Ascending aorta (tissue), 2 donors: ENCODE measurements at regions not wholly inside any gene's neighbourhood (a gene's known extent, or its start where the extent isn't known, plus 50 kb on each side); places are given as distances from the start of the nearest gene placed in this dataset.

ENCODE experiments used
- DNase-seq, 2 donors: peaks; one replicate each; pipeline ENCODE4 v3.0.0-alpha.2; 2019; ENCODE audit warnings: low spot score in 2 of 2
- H3K27ac ChIP-seq, 2 donors: fragments of 200-600 bp; sonication (generic); one replicate each; pipeline ENCODE4 v1.5.1; 2016 to 2017; ENCODE audit warnings: mild to moderate bottlenecking in 1 of 2
- H3K27me3 ChIP-seq: fragments of 200-600 bp; sonication (generic); one replicate; pipeline ENCODE4 v1.5.1; 2017
- H3K36me3 ChIP-seq, 2 donors: fragments of 200-600 bp; sonication (generic); one replicate each; pipeline ENCODE4 v1.5.1; 2016
- H3K4me1 ChIP-seq, 2 donors: fragments of 200-600 bp; sonication (generic); one replicate each; pipeline ENCODE4 v1.5.1; 2016 to 2017; ENCODE audit warnings: mild to moderate bottlenecking in 1 of 2
- H3K4me3 ChIP-seq, 2 donors: fragments of 200-600 bp; sonication (generic); one replicate each; pipeline ENCODE4 v1.5.1; 2016 to 2017; ENCODE audit warnings: mild to moderate bottlenecking in 1 of 2
- H3K9me3 ChIP-seq, 2 donors: fragments of 200-600 bp; sonication (generic); one replicate each; pipeline ENCODE4 v1.5.1; 2016
- CTCF ChIP-seq, 3 experiments: fragments of 200-600 bp in 2 of 3; fragments of 450-650 bp in 1 of 3; sonication (generic) in 2 of 3; IDR thresholded peaks; one replicate each; pipeline ENCODE4 v1.5.1; 2016 to 2019; ENCODE audit warnings: antibody characterized with exemption in 3 of 3, mild to moderate bottlenecking in 1 of 3, moderate library complexity in 1 of 3
- intact Hi-C: fragments of 100-400 bp; cut with DNase I; formaldehyde crosslinking; loops from one replicate; pipeline ENCODE4 v1.15.1; 2023

- no peak for DNase-seq
- TF ChIP-seq CTCF (IDR thresholded peaks at IDR 0.05), result no peak
- no peak overlapping the region for H3K4me3 ChIP-seq
- no peaks in the 10 kb centered on the region for H3K27me3 ChIP-seq
- H3K4me1 ChIP-seq, result no peaks in the 10 kb centered on the region
- no peaks in the 10 kb centered on the region for H3K36me3 ChIP-seq
- H3K27ac ChIP-seq, result no peak overlapping the region
- H3K9me3 ChIP-seq, result peaks cover 0 to 6% of the 10 kb centered on the region in 2 donors
- intact Hi-C loops, result no loop called here
These were observed 167.6 kb downstream of the TTC8 start for GRCh38 chr14:88992011-88992410.

GRCh38 chr14:88993946-88994345 lies 169.5 kb downstream of the TTC8 start:
- TF ChIP-seq CTCF (IDR thresholded peaks at IDR 0.05), result no peak
- H3K9me3 ChIP-seq, result no peaks in the 10 kb centered on the region
- intact Hi-C loops, result no loop called here
- no peaks in the 10 kb centered on the region for H3K4me1 ChIP-seq
- H3K27ac ChIP-seq, result no peak overlapping the region
- H3K4me3 ChIP-seq, result no peak overlapping the region
- no peaks in the 10 kb centered on the region for H3K27me3 ChIP-seq
- no peak for DNase-seq
- no peaks in the 10 kb centered on the region for H3K36me3 ChIP-seq

GRCh38 chr14:88995437-88996198 lies 171.2 kb downstream of the TTC8 start:
- Histone ChIP-seq H3K4me3 (no peak overlapping the region), H3K36me3 (no peaks in the 10 kb centered on the region), H3K27me3 (no peaks in the 10 kb centered on the region), H3K9me3 (no peaks in the 10 kb centered on the region), H3K27ac (no peak overlapping the region), H3K4me1 (no peaks in the 10 kb centered on the region)
- intact Hi-C loops, result no loop called here
- no peak for DNase-seq
- TF ChIP-seq CTCF (IDR thresholded peaks at IDR 0.05), result no peak

GRCh38 chr14:88998027-88998426 lies 173.6 kb downstream of the TTC8 start:
- intact Hi-C loops, result no loop called here
- TF ChIP-seq CTCF (IDR thresholded peaks at IDR 0.05), result no peak

GRCh38 chr14:88999137-88999536 lies 174.7 kb downstream of the TTC8 start:
- DNase-seq, result no peak
- Histone ChIP-seq H3K9me3 (no peaks in the 10 kb centered on the region), H3K4me1 (no peaks in the 10 kb centered on the region), H3K27me3 (no peaks in the 10 kb centered on the region), H3K4me3 (no peak overlapping the region), H3K36me3 (no peaks in the 10 kb centered on the region), H3K27ac (no peak overlapping the region)
- intact Hi-C loops, result no loop called here
- no peak for TF ChIP-seq CTCF (IDR thresholded peaks at IDR 0.05)

More at GRCh38 chr14:88998027-88998426, 173.6 kb downstream of the TTC8 start:
- no peak for DNase-seq
- H3K4me3 ChIP-seq, result no peak overlapping the region
- no peaks in the 10 kb centered on the region for H3K4me1 ChIP-seq
- no peak overlapping the region for H3K27ac ChIP-seq
- no peaks in the 10 kb centered on the region for H3K36me3 ChIP-seq
- no peaks in the 10 kb centered on the region for H3K27me3 ChIP-seq
- no peaks in the 10 kb centered on the region for H3K9me3 ChIP-seq
